Astrocyte (in vitro differentiated cells and primary cell): ENCODE measurements at regions not wholly inside any gene's neighbourhood (a gene's known extent, or its start where the extent isn't known, plus 50 kb on each side); places are given as distances from the start of the nearest gene placed in this dataset.
"Not testable (repeated sequence)": the region's sequence is repeated elsewhere in the genome, so short reads cannot be mapped to it uniquely, and the experiment has no call there.

Source experiments
- DNase-seq: peaks from one replicate; pipeline ENCODE4 v3.0.0-alpha.2; 2010; ENCODE audit warnings: low read depth
- FAIRE-seq: peaks from 2 replicates; lab custom pipeline; 2011; peaks lifted over from hg19 to GRCh38; lab: Jason Lieb, UNC
- H2AFZ ChIP-seq: 2 replicates; pipeline ENCODE4 v1.6.0; 2012; ENCODE audit warnings: low read depth, low read length, inconsistent platforms
- H3K27ac ChIP-seq: 2 replicates; pipeline ENCODE4 v1.5.1; 2011; ENCODE audit warnings: low read depth, low read length, inconsistent platforms
- H3K27me3 ChIP-seq: 2 replicates; pipeline ENCODE4 v1.6.0; 2011; ENCODE audit warnings: low read length, inconsistent platforms; ENCODE audit not compliant: insufficient read depth
- H3K36me3 ChIP-seq: 2 replicates; pipeline ENCODE4 v1.5.1; 2011; ENCODE audit warnings: low read length, inconsistent platforms; ENCODE audit not compliant: insufficient read depth
- H3K4me1 ChIP-seq: 2 replicates; pipeline ENCODE4 v1.5.1; 2011; ENCODE audit warnings: low read length, inconsistent platforms; ENCODE audit not compliant: insufficient read depth
- H3K4me2 ChIP-seq: 2 replicates; pipeline ENCODE4 v1.6.0; 2012; ENCODE audit warnings: low read length, inconsistent platforms
- H3K4me3 ChIP-seq: 2 replicates; pipeline ENCODE4 v1.5.1; 2011; ENCODE audit warnings: low read depth, mild to moderate bottlenecking, low read length, inconsistent platforms; ENCODE audit not compliant: insufficient read depth
- H3K79me2 ChIP-seq: 2 replicates; pipeline ENCODE4 v1.6.0; 2012; ENCODE audit warnings: mild to moderate bottlenecking, low read length, inconsistent platforms; ENCODE audit not compliant: insufficient read depth
- H3K9ac ChIP-seq: 2 replicates; pipeline ENCODE4 v1.6.0; 2012; ENCODE audit warnings: mild to moderate bottlenecking, low read length, inconsistent platforms
- H3K9me3 ChIP-seq: 2 replicates; pipeline ENCODE4 v1.5.1; 2012; ENCODE audit warnings: low read depth, mild to moderate bottlenecking, low read length, inconsistent platforms; ENCODE audit not compliant: insufficient read depth
- H4K20me1 ChIP-seq: 2 replicates; pipeline ENCODE4 v1.6.0; 2012; ENCODE audit warnings: low read length, inconsistent platforms; ENCODE audit not compliant: insufficient read depth
- H3K27ac Mint-ChIP-seq: one replicate; pipeline ENCODE4 v1.8.0; 2021; ENCODE audit warnings: mild to moderate bottlenecking, mixed read lengths; ENCODE audit not compliant: unreplicated experiment
- H3K27me3 Mint-ChIP-seq: one replicate; pipeline ENCODE4 v1.8.0; 2021; ENCODE audit warnings: low read depth, mixed read lengths; ENCODE audit not compliant: unreplicated experiment
- H3K36me3 Mint-ChIP-seq: one replicate; pipeline ENCODE4 v1.8.0; 2021; ENCODE audit warnings: low read depth, mixed read lengths; ENCODE audit not compliant: unreplicated experiment
- H3K4me1 Mint-ChIP-seq: one replicate; pipeline ENCODE4 v1.8.0; 2021; ENCODE audit warnings: low read depth, mixed read lengths; ENCODE audit not compliant: unreplicated experiment
- H3K4me3 Mint-ChIP-seq: one replicate; pipeline ENCODE4 v1.8.0; 2021; ENCODE audit warnings: mild to moderate bottlenecking, moderate library complexity, mixed read lengths; ENCODE audit not compliant: unreplicated experiment
- H3K9me3 Mint-ChIP-seq: one replicate; pipeline ENCODE4 v1.8.0; 2021; ENCODE audit warnings: mild to moderate bottlenecking, mixed read lengths; ENCODE audit not compliant: unreplicated experiment
- EZH2 ChIP-seq: IDR thresholded peaks from 2 replicates; pipeline ENCODE4 v1.6.1; 2012; ENCODE audit warnings: mild to moderate bottlenecking, low read length, inconsistent platforms; ENCODE audit not compliant: insufficient read depth
- TF ChIP-seq, protein P1 (sequence below): IDR thresholded peaks from 2 replicates; pipeline ENCODE4 v1.5.1; 2011; ENCODE audit warnings: low read depth, mild to moderate bottlenecking, inconsistent platforms, low read length, moderate library complexity; ENCODE audit not compliant: insufficient read depth

- FAIRE-seq, result no peak
- Histone ChIP-seq H3K79me2 (no peaks in the 10 kb centered on the region), H3K27ac (no peak overlapping the region), H3K9ac (no peak overlapping the region), H3K36me3 (no peaks in the 10 kb centered on the region), H3K4me1 (peaks cover 13% of the 10 kb centered on the region), H3K9me3 (no peaks in the 10 kb centered on the region), H3K27me3 (peaks cover 4% of the 10 kb centered on the region), H4K20me1 (no peaks in the 10 kb centered on the region), H3K4me3 (no peak overlapping the region), H2AFZ (no peak overlapping the region), H3K4me2 (no peak overlapping the region)
- Mint-ChIP-seq H3K4me1 (peaks cover 11% of the 10 kb centered on the region), H3K27ac (no peak overlapping the region), H3K9me3 (no peaks in the 10 kb centered on the region), H3K27me3 (peaks cover 14% of the 10 kb centered on the region), H3K4me3 (no peak overlapping the region), H3K36me3 (no peaks in the 10 kb centered on the region)
- TF ChIP-seq, protein P1, sequence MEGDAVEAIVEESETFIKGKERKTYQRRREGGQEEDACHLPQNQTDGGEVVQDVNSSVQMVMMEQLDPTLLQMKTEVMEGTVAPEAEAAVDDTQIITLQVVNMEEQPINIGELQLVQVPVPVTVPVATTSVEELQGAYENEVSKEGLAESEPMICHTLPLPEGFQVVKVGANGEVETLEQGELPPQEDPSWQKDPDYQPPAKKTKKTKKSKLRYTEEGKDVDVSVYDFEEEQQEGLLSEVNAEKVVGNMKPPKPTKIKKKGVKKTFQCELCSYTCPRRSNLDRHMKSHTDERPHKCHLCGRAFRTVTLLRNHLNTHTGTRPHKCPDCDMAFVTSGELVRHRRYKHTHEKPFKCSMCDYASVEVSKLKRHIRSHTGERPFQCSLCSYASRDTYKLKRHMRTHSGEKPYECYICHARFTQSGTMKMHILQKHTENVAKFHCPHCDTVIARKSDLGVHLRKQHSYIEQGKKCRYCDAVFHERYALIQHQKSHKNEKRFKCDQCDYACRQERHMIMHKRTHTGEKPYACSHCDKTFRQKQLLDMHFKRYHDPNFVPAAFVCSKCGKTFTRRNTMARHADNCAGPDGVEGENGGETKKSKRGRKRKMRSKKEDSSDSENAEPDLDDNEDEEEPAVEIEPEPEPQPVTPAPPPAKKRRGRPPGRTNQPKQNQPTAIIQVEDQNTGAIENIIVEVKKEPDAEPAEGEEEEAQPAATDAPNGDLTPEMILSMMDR, result no peak
- no peak for TF ChIP-seq EZH2
- no peak for DNase-seq
Observed at GRCh38 chr6:3615391-3616380, 135.8 kb downstream of the PXDC1 start.

DNA sequence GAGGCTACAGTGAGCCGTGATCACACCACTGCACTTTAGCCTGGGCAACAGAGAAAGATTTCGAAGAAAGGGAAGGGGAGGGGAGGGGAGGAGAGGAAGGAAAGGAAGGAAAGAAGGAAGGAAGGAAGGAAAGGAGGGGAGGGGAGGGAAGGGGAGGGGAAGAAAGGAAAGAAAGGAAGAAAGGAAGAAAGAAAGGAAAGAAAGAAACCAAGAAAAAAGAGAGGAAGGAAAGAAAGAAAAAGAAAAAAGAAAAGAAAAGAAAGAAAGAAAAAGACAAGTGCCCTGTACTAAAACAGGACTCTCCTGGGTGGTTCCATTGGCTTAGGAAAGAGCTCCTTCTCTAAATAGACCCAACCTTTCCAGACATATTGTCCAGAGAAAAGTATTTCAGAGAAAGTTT lies 136.6 kb downstream of the PXDC1 start:
- no peak for DNase-seq
- Histone ChIP-seq H3K4me3 (no peak overlapping the region), H4K20me1 (no peaks in the 10 kb centered on the region), H3K36me3 (no peaks in the 10 kb centered on the region), H3K27ac (no peak overlapping the region), H3K79me2 (no peaks in the 10 kb centered on the region), H3K4me2 (no peak overlapping the region), H2AFZ (no peak overlapping the region), H3K9me3 (no peaks in the 10 kb centered on the region), H3K4me1 (peaks cover 18% of the 10 kb centered on the region), H3K9ac (no peak overlapping the region), H3K27me3 (peaks cover 5% of the 10 kb centered on the region)
- Mint-ChIP-seq H3K36me3 (no peaks in the 10 kb centered on the region), H3K27ac (no peak overlapping the region), H3K4me1 (peaks cover 13% of the 10 kb centered on the region), H3K4me3 (no peak overlapping the region), H3K9me3 (no peaks in the 10 kb centered on the region), H3K27me3 (peaks cover 11% of the 10 kb centered on the region)
- TF ChIP-seq, protein P1, result no peak
- TF ChIP-seq EZH2, result no peak
- FAIRE-seq, result no peak

- H2AFZ ChIP-seq, DNase-seq, H3K4me2 ChIP-seq, H3K9me3 Mint-ChIP-seq, H3K9ac ChIP-seq, H3K36me3 Mint-ChIP-seq, H3K36me3 ChIP-seq, H3K27ac Mint-ChIP-seq, FAIRE-seq, H3K79me2 ChIP-seq, H3K4me3 Mint-ChIP-seq, H3K27ac ChIP-seq, H3K9me3 ChIP-seq, H4K20me1 ChIP-seq, H3K27me3 ChIP-seq, H3K4me3 ChIP-seq: not testable (repeated sequence)
- Mint-ChIP-seq H3K4me1 (peaks cover 13% of the 10 kb centered on the region), H3K27me3 (peaks cover 14% of the 10 kb centered on the region)
- H3K4me1 ChIP-seq, result peaks cover 18% of the 10 kb centered on the region
Observed at GRCh38 chr6:3613565-3613964, 137.9 kb downstream of the PXDC1 start.
